ENCODE measurements at regions not wholly inside any gene's neighbourhood (a gene's known extent, or its start where the extent isn't known, plus 50 kb on each side); places are given as distances from the start of the nearest gene placed in this dataset.
"Not testable (repeated sequence)": the region's sequence is repeated elsewhere in the genome, so short reads cannot be mapped to it uniquely, and the experiment has no call there.

DNA sequence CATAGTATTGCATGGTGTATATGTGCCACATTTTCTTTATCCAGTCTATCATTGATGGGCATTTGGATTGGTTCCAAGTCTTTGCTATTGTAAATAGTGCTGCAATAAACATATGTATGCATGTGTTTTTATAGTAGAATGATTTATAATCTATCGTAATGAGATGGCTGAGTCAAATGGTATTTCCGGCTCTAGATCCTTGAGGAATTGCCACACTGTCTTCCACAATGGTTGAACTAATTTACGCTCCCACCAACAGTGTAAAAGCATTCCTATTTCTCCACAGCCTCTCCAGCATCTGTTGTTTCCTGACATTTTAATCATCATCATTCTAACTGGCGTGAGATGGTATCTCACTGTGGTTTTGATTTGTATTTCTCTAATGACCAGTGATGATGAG is 608.5 kb upstream of the SEMA6D start:
- intact Hi-C loops (cut with DNase I); H3K36me3 ChIP-seq; DNase-seq; H3K4me3 ChIP-seq; H3K4me1 ChIP-seq (ENCODE audit: insufficient read depth); H3K27me3 ChIP-seq; H3K9me3 ChIP-seq; H3K27ac ChIP-seq: not testable (repeated sequence)
- 89 to 93% (median 91%) methylated on average over 4 of the region's 4 CpGs for WGBS, 3 donors

DNA sequence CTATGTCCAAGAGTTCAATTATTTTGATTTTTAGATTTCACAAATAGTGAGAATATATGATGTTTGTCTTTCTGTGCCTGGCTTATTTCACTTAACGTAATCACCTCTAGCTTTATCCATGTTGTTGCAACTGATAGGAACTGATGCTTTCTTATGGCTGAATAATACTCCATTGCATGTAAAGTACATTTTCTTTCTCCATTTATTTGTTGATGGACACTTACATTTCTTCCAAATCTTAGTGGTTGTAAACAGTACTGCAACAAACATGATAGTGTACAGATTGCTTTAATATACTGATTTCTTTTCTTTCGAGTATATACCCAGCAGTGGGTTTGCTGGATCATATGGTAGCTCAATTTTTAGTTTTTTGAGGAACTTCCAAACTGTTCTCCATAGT is 600.6 kb upstream of the SEMA6D start:
- Histone ChIP-seq H3K4me1 (ENCODE audit: insufficient read depth) (no peaks in the 10 kb centered on the region), H3K27ac (no peak overlapping the region), H3K27me3 (no peaks in the 10 kb centered on the region), H3K4me3 (no peak overlapping the region), H3K36me3 (no peaks in the 10 kb centered on the region), H3K9me3 (no peaks in the 10 kb centered on the region)
- no peak for DNase-seq
- TF ChIP-seq EP300 (IDR thresholded peaks at IDR 0.05) (no peak), POLR2A (IDR thresholded peaks at IDR 0.05) (no peak)
- TF ChIP-seq, protein P1, sequence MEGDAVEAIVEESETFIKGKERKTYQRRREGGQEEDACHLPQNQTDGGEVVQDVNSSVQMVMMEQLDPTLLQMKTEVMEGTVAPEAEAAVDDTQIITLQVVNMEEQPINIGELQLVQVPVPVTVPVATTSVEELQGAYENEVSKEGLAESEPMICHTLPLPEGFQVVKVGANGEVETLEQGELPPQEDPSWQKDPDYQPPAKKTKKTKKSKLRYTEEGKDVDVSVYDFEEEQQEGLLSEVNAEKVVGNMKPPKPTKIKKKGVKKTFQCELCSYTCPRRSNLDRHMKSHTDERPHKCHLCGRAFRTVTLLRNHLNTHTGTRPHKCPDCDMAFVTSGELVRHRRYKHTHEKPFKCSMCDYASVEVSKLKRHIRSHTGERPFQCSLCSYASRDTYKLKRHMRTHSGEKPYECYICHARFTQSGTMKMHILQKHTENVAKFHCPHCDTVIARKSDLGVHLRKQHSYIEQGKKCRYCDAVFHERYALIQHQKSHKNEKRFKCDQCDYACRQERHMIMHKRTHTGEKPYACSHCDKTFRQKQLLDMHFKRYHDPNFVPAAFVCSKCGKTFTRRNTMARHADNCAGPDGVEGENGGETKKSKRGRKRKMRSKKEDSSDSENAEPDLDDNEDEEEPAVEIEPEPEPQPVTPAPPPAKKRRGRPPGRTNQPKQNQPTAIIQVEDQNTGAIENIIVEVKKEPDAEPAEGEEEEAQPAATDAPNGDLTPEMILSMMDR (IDR thresholded peaks at IDR 0.05): no peak
- intact Hi-C loops (cut with DNase I): no loop called here
- WGBS, 3 donors: 90 to 98% (median 90%) methylated on average over 2 of the region's 2 CpGs

DNA sequence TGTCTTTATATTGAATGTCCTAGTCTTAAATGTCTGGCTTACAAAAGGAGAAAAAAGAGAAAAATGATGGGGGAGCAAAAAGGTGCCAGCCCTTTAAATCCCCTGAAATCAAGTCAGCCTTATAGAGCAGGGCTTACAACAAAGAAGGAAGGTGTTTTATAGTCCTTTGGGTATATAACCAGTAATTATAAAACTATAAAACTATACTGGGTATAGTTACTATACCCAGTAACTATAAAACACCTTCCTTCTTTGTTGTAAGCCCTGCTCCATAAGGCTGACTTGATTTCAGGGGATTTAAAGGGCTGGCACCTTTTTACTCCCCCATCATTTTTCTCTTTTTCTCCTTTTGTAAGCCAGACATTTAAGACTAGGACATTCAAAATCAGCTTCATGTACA is 598.0 kb upstream of the SEMA6D start:
- Histone ChIP-seq H3K27me3 (no peaks in the 10 kb centered on the region), H3K4me1 (ENCODE audit: insufficient read depth) (no peaks in the 10 kb centered on the region), H3K4me3 (no peak overlapping the region), H3K36me3 (no peaks in the 10 kb centered on the region), H3K9me3 (no peaks in the 10 kb centered on the region), H3K27ac (no peak overlapping the region)
- DNase-seq: no peak
- intact Hi-C loops (cut with DNase I): no loop called here
- TF ChIP-seq POLR2A (IDR thresholded peaks at IDR 0.05): no peak

DNA sequence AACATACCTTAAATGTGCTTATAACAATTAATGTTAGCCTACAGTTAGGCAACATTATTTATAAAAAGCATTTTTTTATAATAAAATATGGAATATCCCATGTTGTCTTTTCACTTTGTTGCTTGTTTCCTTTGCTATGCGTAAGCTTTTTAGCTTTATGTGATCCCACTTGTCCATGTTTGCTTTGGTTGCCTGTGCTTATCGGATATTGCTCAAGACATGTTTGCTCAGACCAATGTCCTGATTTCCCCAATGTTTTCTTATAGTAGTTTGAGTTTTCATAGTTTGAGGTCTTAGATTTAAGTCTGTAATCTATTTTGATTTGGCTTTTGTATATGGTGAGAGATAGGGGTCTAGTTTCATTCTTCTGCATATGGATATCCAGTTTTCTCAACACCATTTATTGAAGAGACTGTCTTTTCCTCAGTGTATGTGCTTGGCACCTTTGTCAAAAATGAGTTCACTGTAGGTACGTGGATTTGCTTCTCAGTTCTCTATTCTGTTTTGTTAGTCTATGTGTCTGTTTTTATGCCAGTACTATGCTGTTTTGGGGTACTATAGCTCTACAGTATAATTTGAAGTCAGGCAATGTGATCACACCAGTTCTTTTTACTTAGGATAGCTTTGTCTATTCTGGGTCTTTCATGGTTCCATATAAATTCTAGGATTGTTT is 592.7 kb upstream of the SEMA6D start:
- Histone ChIP-seq H3K4me1 (ENCODE audit: insufficient read depth) (no peaks in the 10 kb centered on the region), H3K27ac (no peak overlapping the region), H3K4me3 (no peak overlapping the region), H3K27me3 (no peaks in the 10 kb centered on the region), H3K36me3 (no peaks in the 10 kb centered on the region), H3K9me3 (no peaks in the 10 kb centered on the region)
- TF ChIP-seq POLR2A (IDR thresholded peaks at IDR 0.05) (no peak), EP300 (IDR thresholded peaks at IDR 0.05) (no peak)
- TF ChIP-seq, protein P1 (IDR thresholded peaks at IDR 0.05): no peak
- no peak for DNase-seq
- 80 to 85% (median 84%) methylated on average over 3 of the region's 3 CpGs for WGBS, 3 donors
- intact Hi-C loops (cut with DNase I): no loop called here

DNA sequence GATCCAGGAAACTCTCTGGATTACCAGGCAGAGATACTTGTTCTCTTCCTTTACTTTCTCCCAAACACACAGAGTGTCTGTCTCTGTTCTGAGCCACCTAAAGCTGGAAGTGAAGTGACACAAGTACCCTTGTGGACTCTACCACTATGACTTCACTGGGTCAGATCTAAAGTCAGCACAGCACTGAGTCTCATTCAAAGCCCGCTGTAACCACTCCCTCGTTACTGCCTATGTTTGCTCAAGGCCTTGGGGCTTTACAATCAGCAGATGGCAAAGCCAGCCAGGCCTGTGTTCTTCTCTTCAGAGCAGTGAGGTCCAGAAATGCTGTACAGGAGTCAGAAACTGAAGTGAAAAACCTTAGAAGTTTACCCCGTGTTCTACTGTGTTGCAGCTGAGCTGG is 588.3 kb upstream of the SEMA6D start:
- intact Hi-C loops (cut with DNase I): no loop called here
- Histone ChIP-seq H3K36me3 (no peaks in the 10 kb centered on the region), H3K27me3 (no peaks in the 10 kb centered on the region), H3K4me3 (no peak overlapping the region), H3K9me3 (no peaks in the 10 kb centered on the region), H3K4me1 (ENCODE audit: insufficient read depth) (no peaks in the 10 kb centered on the region), H3K27ac (no peak overlapping the region)
- no peak for DNase-seq
- TF ChIP-seq POLR2A (IDR thresholded peaks at IDR 0.05): no peak
- TF ChIP-seq, protein P1 (IDR thresholded peaks at IDR 0.05): no peak
- TF ChIP-seq EP300 (IDR thresholded peaks at IDR 0.05): no peak
- WGBS, 3 donors: 83 to 91% (median 88%) methylated on average over 3 of the region's 3 CpGs

DNA sequence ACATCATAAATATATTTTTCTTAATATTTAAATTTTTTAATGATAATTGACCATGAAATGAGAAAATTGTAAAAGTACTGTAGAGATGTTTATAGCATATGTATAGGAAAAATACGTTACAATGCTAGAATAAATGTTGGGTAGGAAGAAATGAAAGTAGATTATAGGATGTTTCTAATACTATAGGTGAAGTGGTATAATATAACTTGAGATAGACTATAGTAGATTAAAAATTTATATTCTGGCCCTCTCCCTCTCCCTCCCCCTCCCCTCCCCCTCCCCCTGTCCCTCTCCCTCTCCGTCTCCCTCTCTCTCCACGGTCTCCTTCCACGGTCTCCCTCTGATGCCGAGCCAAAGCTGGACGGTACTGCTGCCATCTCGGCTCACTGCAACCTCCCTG is 585.9 kb upstream of the SEMA6D start:
- DNase-seq; H3K36me3 ChIP-seq; H3K4me1 ChIP-seq (ENCODE audit: insufficient read depth); H3K9me3 ChIP-seq; intact Hi-C loops (cut with DNase I); H3K27ac ChIP-seq; H3K4me3 ChIP-seq; H3K27me3 ChIP-seq: not testable (repeated sequence)
- WGBS, 3 donors: 92 to 99% (median 99%) methylated on average over 2 to 7 of the region's 7 CpGs
